ENCODE measurements at regions not wholly inside any gene's neighbourhood (a gene's known extent, or its start where the extent isn't known, plus 50 kb on each side); places are given as distances from the start of the nearest gene placed in this dataset.

DNA sequence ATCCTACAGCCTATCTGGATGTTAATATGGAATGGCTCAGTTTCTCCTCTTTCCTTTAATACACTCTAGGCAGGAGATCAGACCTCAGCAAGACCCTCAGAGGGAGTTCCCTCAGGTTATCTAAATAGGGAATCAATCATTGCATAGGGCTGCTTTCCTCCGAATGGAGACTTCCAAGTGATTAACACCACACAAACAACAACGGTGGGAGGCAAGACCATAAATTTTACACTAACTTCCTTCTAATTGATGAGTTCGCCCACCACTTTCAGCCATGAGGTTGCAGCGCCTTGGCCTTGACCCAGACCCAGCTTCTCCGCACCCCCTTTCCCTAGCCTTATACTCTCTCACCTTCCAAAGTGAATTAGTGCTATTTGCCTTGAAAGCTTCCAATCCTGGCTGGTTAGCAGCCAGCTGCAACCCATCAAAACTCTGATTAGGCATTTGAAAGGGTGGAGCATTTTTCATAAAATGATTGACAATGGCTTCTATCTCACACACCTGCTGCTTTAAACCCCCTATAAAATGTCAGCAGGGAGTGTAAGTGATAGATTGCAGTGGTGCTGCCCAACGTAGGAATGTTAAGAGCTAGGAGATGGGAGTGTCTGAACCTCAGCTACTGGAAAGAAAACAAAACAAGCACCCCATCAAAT is 534.9 kb upstream of the USP24 start (continued):
- TF ChIP-seq, protein P1, sequence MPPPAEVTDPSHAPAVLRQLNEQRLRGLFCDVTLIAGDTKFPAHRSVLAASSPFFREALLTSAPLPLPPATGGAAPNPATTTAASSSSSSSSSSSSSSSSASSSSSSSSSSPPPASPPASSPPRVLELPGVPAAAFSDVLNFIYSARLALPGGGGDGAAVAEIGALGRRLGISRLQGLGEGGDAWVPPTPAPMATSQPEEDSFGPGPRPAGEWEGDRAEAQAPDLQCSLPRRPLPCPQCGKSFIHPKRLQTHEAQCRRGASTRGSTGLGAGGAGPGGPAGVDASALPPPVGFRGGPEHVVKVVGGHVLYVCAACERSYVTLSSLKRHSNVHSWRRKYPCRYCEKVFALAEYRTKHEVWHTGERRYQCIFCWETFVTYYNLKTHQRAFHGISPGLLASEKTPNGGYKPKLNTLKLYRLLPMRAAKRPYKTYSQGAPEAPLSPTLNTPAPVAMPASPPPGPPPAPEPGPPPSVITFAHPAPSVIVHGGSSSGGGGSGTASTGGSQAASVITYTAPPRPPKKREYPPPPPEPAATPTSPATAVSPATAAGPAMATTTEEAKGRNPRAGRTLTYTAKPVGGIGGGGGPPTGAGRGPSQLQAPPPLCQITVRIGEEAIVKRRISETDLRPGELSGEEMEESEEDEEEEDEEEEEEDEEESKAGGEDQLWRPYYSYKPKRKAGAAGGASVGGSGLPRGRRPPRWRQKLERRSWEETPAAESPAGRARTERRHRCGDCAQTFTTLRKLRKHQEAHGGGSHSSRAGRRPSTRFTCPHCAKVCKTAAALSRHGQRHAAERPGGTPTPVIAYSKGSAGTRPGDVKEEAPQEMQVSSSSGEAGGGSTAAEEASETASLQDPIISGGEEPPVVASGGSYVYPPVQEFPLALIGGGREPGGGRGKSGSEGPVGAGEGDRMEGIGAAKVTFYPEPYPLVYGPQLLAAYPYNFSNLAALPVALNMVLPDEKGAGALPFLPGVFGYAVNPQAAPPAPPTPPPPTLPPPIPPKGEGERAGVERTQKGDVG (CRISPR knock-in tag; IDR thresholded peaks at IDR 0.05): no peak
- TF ChIP-seq CREM (IDR thresholded peaks at IDR 0.05; ENCODE audit: low read depth): no peak
- no peak for TF ChIP-seq POU2F2 (IDR thresholded peaks at IDR 0.05; ENCODE audit: borderline replicate concordance, low read depth, low read length)
- no peak for TF ChIP-seq TARDBP (IDR thresholded peaks at IDR 0.05; ENCODE audit: borderline replicate concordance)
- TF ChIP-seq MXI1 (IDR thresholded peaks at IDR 0.05; ENCODE audit: low read depth, low read length): no peak
- TF ChIP-seq SIX5 (IDR thresholded peaks at IDR 0.05; ENCODE audit: low read depth, low read length, severe bottlenecking): no peak
- TF ChIP-seq CEBPB (IDR thresholded peaks at IDR 0.05; ENCODE audit: borderline replicate concordance in 1 of 2, low read depth in 2 of 2, low read length in 2 of 2): no peak
- no peak for TF ChIP-seq GABPA (IDR thresholded peaks at IDR 0.05; ENCODE audit: low read depth)

DNA sequence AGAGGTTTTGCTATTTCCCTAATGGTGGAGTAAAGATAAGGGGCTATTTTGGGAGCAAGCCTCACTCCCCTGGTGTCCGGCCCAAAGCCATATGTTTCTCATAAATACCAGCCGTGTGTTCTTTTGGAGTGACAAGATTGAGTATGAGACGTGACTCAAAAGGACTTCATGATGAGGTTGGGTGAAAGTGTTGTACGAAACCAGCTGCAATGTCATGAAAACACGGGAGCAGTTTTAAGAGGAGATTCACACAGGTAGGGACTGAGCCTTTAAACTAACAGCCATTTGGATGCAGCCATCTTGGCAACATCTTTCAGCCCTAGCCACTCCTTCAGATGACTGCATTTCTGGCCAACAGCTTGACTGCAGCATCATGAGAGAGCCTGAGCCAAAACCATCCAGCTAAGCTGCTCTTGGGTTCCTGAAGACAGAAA is 532.3 kb upstream of the USP24 start:
- Histone ChIP-seq H3K4me1 (ENCODE audit: control insufficient read depth, insufficient read depth, low read length) (no peaks in the 10 kb centered on the region), H4K20me1 (ENCODE audit: control insufficient read depth, insufficient read depth) (no peaks in the 10 kb centered on the region), H3K27ac (ENCODE audit: control insufficient read depth, insufficient read depth) (no peak overlapping the region), H3K36me3 (ENCODE audit: control insufficient read depth in 2 of 2, insufficient read depth in 2 of 2, low read length in 1 of 2) (no peaks in the 10 kb centered on the region), H3K79me2 (ENCODE audit: control insufficient read depth, insufficient read depth, low read length) (no peaks in the 10 kb centered on the region), H3K4me3 (no peak overlapping the region), H3K9ac (ENCODE audit: control insufficient read depth, insufficient read depth, low read length) (no peak overlapping the region), H3K4me2 (ENCODE audit: control insufficient read depth, insufficient read depth) (no peak overlapping the region), H3K27me3 (replicated peaks in 1 of 2; ENCODE audit: control insufficient read depth in 2 of 2, insufficient read depth in 2 of 2, low read length in 1 of 2) (peaks cover 0 to 1% of the 10 kb centered on the region in 2 experiments; a peak in 1 of 4 replicates), H2AFZ (ENCODE audit: control insufficient read depth, low read depth, low read length) (no peak overlapping the region), H3K9me3 (replicated peaks; ENCODE audit: control insufficient read depth, insufficient read depth, low read length) (no peaks in the 10 kb centered on the region)
- POLR2A ChIA-PET: no interaction called here
- no TSS peak for BruUV-seq (replicated peaks)
- ATAC-seq (no peak), FAIRE-seq (no peak), DNase-seq (ENCODE audit: low read depth, low spot score) (no peak)
- RAD21 ChIA-PET (ENCODE audit: unreplicated experiment): no interaction called here
- SMC1A ChIA-PET (ENCODE audit: uncharacterized antibody, unreplicated experiment): no interaction called here
- CTCF ChIA-PET: interaction anchor here (0.6 to 0.7 kb wide), 3 partner anchors 35 to 1930 kb away, joined by 3 to 4 read pairs (median 3); no protein-coding TSS in a partner anchor
- 29% methylated on average over 5 of the region's 5 CpGs for WGBS (ENCODE audit: insufficient coverage, insufficient replicate concordance, low lambda C conversion rate, missing lambda C conversion rate)
- intact Hi-C loops (cut with micrococcal nuclease; ENCODE audit: unreplicated experiment) (no loop called here), in situ Hi-C loops (cut with MboI) (no loop called here)
- TF ChIP-seq, protein P2, sequence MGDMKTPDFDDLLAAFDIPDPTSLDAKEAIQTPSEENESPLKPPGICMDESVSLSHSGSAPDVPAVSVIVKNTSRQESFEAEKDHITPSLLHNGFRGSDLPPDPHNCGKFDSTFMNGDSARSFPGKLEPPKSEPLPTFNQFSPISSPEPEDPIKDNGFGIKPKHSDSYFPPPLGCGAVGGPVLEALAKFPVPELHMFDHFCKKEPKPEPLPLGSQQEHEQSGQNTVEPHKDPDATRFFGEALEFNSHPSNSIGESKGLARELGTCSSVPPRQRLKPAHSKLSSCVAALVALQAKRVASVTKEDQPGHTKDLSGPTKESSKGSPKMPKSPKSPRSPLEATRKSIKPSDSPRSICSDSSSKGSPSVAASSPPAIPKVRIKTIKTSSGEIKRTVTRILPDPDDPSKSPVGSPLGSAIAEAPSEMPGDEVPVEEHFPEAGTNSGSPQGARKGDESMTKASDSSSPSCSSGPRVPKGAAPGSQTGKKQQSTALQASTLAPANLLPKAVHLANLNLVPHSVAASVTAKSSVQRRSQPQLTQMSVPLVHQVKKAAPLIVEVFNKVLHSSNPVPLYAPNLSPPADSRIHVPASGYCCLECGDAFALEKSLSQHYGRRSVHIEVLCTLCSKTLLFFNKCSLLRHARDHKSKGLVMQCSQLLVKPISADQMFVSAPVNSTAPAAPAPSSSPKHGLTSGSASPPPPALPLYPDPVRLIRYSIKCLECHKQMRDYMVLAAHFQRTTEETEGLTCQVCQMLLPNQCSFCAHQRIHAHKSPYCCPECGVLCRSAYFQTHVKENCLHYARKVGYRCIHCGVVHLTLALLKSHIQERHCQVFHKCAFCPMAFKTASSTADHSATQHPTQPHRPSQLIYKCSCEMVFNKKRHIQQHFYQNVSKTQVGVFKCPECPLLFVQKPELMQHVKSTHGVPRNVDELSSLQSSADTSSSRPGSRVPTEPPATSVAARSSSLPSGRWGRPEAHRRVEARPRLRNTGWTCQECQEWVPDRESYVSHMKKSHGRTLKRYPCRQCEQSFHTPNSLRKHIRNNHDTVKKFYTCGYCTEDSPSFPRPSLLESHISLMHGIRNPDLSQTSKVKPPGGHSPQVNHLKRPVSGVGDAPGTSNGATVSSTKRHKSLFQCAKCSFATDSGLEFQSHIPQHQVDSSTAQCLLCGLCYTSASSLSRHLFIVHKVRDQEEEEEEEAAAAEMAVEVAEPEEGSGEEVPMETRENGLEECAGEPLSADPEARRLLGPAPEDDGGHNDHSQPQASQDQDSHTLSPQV (IDR thresholded peaks at IDR 0.05): no peak
- TF ChIP-seq KLF5 (IDR thresholded peaks at IDR 0.05; ENCODE audit: partially characterized antibody) (no peak), WRNIP1 (IDR thresholded peaks at IDR 0.05; ENCODE audit: borderline replicate concordance, low read depth, low read length) (no peak), POLR2AphosphoS5 (IDR thresholded peaks at IDR 0.05; ENCODE audit: low read length) (no peak), ASH2L (IDR thresholded peaks at IDR 0.05; ENCODE audit: borderline replicate concordance, low read depth) (no peak), NR2C1 (IDR thresholded peaks at IDR 0.05) (no peak), IKZF2 (IDR thresholded peaks at IDR 0.05) (no peak)
